Kidney epithelial cell (primary cell): ENCODE measurements at regions not wholly inside any gene's neighbourhood (a gene's known extent, or its start where the extent isn't known, plus 50 kb on each side); places are given as distances from the start of the nearest gene placed in this dataset.

ENCODE experiments used
- DNase-seq: peaks from one replicate; pipeline ENCODE4 v3.0.0-alpha.2; 2010; ENCODE audit warnings: low read depth
- H3K27me3 ChIP-seq: 2 replicates; pipeline ENCODE4 v1.6.0; 2011; ENCODE audit warnings: low read length; ENCODE audit not compliant: control insufficient read depth, insufficient read depth
- H3K36me3 ChIP-seq: 2 replicates; pipeline ENCODE4 v1.5.1; 2011; ENCODE audit warnings: low read length; ENCODE audit not compliant: control insufficient read depth, insufficient read depth
- H3K4me3 ChIP-seq: 2 replicates; pipeline ENCODE4 v1.5.1; 2011; ENCODE audit warnings: low read depth, mild to moderate bottlenecking, control low read depth, low read length
- TF ChIP-seq, protein P1 (sequence below): IDR thresholded peaks from 2 replicates; pipeline ENCODE4 v1.5.1; 2011; ENCODE audit warnings: mild to moderate bottlenecking, moderate library complexity, low read length, control low read depth, inconsistent platforms; ENCODE audit not compliant: insufficient read depth, poor library complexity, severe bottlenecking

DNA sequence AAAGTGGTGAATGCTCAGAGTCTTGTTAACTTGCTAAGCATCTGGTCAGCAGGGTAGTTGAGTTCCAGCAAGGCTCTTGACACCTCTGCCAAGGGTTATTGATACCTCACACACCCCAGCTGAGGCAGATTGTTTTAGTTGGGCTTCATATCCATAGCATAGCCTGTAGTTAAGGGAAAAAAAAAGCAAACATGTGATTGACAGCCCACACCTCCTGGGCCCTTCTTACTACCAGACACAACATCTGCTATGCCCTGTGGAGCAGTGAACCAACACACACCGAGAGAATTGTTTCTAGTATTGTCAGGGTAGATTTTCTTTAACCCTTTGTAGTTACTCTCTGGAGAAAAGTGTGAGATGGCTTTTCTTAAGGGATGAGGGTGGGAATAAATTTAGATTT is 697.0 kb upstream of the POU3F2 start:
- Histone ChIP-seq H3K4me3 (no peak overlapping the region), H3K27me3 (no peaks in the 10 kb centered on the region), H3K36me3 (no peaks in the 10 kb centered on the region)
- no peak for DNase-seq
- TF ChIP-seq, protein P1, sequence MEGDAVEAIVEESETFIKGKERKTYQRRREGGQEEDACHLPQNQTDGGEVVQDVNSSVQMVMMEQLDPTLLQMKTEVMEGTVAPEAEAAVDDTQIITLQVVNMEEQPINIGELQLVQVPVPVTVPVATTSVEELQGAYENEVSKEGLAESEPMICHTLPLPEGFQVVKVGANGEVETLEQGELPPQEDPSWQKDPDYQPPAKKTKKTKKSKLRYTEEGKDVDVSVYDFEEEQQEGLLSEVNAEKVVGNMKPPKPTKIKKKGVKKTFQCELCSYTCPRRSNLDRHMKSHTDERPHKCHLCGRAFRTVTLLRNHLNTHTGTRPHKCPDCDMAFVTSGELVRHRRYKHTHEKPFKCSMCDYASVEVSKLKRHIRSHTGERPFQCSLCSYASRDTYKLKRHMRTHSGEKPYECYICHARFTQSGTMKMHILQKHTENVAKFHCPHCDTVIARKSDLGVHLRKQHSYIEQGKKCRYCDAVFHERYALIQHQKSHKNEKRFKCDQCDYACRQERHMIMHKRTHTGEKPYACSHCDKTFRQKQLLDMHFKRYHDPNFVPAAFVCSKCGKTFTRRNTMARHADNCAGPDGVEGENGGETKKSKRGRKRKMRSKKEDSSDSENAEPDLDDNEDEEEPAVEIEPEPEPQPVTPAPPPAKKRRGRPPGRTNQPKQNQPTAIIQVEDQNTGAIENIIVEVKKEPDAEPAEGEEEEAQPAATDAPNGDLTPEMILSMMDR = no peak

DNA sequence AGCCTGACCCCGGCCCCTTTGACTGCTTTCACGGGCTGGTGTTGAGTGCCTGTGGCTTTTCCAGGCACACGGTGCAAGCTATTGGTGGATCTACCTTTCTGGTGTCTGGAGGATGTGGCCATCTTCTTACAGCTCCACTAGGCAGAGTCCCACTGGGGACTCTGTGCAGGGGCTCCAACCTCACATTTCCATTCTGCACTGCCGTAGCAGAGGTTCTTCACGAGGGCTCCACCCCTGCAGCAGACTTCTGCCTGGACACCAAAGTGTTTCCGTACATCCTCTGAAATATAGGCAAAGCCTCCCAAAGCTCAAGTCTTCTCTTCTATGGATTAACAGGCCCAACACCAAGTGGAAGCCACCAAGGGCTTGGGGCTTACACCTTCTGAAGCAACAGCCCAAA is 691.5 kb upstream of the POU3F2 start:
- H3K4me3 ChIP-seq = no peak overlapping the region
- no peaks in the 10 kb centered on the region for H3K36me3 ChIP-seq
- TF ChIP-seq, protein P1 = no peak
- no peaks in the 10 kb centered on the region for H3K27me3 ChIP-seq
- DNase-seq = no peak

DNA sequence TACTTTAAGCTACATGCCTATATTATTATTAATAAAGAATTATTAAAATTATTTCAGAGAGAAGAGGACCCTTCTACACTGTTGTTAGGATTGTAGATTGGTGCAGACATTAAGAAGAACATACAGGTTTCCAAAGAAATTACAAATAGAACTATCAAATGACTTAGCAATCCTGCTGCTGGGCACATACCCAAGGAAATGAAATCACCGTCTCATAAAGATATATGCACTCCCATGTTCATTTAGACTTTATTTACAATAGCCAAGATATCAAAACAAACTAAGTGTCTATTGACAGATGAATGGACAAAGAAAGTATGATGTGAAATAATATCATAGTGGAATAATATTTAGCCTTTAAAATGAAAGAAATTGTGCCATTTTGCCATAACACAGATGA is 687.7 kb upstream of the POU3F2 start:
- DNase-seq = no peak
- H3K4me3 ChIP-seq = no peak overlapping the region
- H3K27me3 ChIP-seq = no peaks in the 10 kb centered on the region
- TF ChIP-seq, protein P1 = no peak
- no peaks in the 10 kb centered on the region for H3K36me3 ChIP-seq

DNA sequence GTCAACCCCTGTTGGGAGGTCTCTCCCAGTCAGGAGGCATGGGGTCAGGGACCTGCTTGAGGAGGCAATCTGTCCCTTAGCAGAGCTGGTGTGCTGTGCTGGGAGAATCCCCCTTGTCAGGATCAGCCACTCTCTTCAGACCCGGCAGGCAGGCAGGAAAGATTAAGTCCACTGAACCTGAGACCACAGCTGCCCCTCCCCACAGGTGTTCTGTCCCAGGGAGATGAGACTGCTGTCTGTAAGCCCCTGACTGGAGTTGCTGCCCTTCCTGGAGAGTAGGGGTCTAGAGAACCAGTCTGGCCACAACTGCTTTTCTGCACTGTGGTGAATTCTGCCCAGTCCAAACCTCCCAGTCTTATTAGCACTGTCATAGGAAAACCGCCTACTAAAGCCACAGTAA is 677.8 kb upstream of the POU3F2 start:
- TF ChIP-seq, protein P1 = no peak
- Histone ChIP-seq H3K36me3 (no peaks in the 10 kb centered on the region), H3K4me3 (no peak overlapping the region), H3K27me3 (no peaks in the 10 kb centered on the region)
- no peak for DNase-seq

DNA sequence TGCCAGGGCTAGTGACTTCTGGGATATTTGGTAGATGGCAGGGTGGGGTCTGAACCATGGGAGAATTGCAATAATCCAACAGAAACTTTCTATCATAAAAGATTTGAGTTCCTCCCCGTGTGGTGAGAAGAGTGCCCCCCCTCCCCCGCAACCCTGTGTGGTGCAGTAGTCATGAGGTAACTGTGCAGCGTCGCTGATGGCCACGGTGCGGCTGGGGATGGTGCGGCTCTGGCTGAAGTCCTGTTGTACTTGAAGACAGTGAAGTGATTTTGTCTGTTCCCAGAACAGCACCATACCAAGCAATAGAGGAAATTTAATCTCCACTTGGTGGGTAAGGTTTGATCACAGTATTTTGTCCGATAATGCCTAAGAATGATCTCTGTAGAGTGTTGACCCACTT is 654.8 kb upstream of the POU3F2 start:
- TF ChIP-seq, protein P1 = no peak
- DNase-seq = no peak
- Histone ChIP-seq H3K27me3 (no peaks in the 10 kb centered on the region), H3K4me3 (no peak overlapping the region), H3K36me3 (no peaks in the 10 kb centered on the region)

DNA sequence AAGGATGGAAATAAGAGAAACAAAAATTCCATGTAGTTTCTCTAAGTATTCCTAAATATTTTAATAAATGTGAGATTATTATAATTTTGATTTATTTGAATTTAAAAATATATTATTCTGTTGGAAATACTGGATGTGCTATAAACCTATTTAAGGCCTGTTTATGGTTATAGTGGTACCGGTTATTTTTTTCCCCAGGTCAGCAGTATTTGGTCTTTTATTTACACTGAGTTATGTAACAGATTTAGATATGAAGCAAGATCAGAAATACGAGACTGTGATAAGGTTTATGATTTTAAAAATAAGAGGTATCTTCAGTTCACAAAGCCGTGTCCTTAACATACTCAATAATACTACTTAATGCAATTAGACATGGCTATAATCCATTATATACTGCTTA is 634.3 kb upstream of the POU3F2 start:
- TF ChIP-seq, protein P1 = no peak
- Histone ChIP-seq H3K36me3 (no peaks in the 10 kb centered on the region), H3K27me3 (no peaks in the 10 kb centered on the region), H3K4me3 (no peak overlapping the region)
- no peak for DNase-seq
